ENCODE measurements at regions not wholly inside any gene's neighbourhood (a gene's known extent, or its start where the extent isn't known, plus 50 kb on each side); places are given as distances from the start of the nearest gene placed in this dataset.
A peak's percentile ranks its signal among the peaks of the same experiment; 100 is the strongest.
"Not testable (repeated sequence)": the region's sequence is repeated elsewhere in the genome, so short reads cannot be mapped to it uniquely, and the experiment has no call there.

DNA sequence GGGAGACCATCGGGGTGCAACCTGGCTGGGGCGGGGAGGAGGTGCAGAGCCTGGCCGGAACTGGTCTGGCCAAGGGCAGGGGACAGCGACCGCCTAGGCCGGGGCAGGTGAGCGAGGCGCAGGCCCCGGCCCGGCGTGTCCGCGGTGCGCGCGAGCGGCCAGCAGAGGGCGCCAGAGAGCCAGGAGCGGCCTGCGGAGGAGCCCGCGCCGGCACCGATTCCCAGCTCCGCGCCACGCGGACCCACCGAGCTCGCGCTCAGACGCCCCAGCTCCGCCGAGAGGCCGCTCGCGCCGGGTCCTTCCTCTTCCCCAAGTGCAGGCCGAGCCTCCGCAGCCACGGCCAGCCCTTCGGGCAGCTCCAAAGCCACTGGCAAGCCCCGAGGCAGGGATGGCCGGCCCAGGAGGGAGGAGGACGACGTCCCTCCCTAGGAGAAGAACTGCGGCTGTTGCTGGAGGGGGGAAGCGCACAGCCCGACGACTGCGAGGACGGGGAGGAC lies 128.9 kb upstream of the HMX1 start:
- TF ChIP-seq, protein P1, sequence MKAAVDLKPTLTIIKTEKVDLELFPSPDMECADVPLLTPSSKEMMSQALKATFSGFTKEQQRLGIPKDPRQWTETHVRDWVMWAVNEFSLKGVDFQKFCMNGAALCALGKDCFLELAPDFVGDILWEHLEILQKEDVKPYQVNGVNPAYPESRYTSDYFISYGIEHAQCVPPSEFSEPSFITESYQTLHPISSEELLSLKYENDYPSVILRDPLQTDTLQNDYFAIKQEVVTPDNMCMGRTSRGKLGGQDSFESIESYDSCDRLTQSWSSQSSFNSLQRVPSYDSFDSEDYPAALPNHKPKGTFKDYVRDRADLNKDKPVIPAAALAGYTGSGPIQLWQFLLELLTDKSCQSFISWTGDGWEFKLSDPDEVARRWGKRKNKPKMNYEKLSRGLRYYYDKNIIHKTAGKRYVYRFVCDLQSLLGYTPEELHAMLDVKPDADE (IDR thresholded peaks at IDR 0.05), result not testable (repeated sequence)
- TF ChIP-seq, protein P2, sequence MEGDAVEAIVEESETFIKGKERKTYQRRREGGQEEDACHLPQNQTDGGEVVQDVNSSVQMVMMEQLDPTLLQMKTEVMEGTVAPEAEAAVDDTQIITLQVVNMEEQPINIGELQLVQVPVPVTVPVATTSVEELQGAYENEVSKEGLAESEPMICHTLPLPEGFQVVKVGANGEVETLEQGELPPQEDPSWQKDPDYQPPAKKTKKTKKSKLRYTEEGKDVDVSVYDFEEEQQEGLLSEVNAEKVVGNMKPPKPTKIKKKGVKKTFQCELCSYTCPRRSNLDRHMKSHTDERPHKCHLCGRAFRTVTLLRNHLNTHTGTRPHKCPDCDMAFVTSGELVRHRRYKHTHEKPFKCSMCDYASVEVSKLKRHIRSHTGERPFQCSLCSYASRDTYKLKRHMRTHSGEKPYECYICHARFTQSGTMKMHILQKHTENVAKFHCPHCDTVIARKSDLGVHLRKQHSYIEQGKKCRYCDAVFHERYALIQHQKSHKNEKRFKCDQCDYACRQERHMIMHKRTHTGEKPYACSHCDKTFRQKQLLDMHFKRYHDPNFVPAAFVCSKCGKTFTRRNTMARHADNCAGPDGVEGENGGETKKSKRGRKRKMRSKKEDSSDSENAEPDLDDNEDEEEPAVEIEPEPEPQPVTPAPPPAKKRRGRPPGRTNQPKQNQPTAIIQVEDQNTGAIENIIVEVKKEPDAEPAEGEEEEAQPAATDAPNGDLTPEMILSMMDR (conservative IDR thresholded peaks at IDR 0.05; ENCODE audit: low read depth in 2 of 2), result peak; percentile 41 to 67
- TF ChIP-seq POLR2AphosphoS5 (IDR thresholded peaks at IDR 0.05; ENCODE audit: low read depth); EZH2phosphoT487 (IDR thresholded peaks at IDR 0.05; ENCODE audit: unreplicated experiment); ZNF331 (CRISPR knock-in tag; IDR thresholded peaks at IDR 0.05; ENCODE audit: low read depth); EZH2 (IDR thresholded peaks at IDR 0.05; ENCODE audit: low read depth, unreplicated experiment); CREB1 (CRISPR knock-in tag; IDR thresholded peaks at IDR 0.05; ENCODE audit: low read depth): not testable (repeated sequence)
- TF ChIP-seq, protein P3, sequence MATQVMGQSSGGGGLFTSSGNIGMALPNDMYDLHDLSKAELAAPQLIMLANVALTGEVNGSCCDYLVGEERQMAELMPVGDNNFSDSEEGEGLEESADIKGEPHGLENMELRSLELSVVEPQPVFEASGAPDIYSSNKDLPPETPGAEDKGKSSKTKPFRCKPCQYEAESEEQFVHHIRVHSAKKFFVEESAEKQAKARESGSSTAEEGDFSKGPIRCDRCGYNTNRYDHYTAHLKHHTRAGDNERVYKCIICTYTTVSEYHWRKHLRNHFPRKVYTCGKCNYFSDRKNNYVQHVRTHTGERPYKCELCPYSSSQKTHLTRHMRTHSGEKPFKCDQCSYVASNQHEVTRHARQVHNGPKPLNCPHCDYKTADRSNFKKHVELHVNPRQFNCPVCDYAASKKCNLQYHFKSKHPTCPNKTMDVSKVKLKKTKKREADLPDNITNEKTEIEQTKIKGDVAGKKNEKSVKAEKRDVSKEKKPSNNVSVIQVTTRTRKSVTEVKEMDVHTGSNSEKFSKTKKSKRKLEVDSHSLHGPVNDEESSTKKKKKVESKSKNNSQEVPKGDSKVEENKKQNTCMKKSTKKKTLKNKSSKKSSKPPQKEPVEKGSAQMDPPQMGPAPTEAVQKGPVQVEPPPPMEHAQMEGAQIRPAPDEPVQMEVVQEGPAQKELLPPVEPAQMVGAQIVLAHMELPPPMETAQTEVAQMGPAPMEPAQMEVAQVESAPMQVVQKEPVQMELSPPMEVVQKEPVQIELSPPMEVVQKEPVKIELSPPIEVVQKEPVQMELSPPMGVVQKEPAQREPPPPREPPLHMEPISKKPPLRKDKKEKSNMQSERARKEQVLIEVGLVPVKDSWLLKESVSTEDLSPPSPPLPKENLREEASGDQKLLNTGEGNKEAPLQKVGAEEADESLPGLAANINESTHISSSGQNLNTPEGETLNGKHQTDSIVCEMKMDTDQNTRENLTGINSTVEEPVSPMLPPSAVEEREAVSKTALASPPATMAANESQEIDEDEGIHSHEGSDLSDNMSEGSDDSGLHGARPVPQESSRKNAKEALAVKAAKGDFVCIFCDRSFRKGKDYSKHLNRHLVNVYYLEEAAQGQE (IDR thresholded peaks at IDR 0.05; ENCODE audit: unreplicated experiment), result peak; percentile 16
